NCI-H128 (cell line): ENCODE measurements at regions not wholly inside any gene's neighbourhood (a gene's known extent, or its start where the extent isn't known, plus 50 kb on each side); places are given as distances from the start of the nearest gene placed in this dataset.
"Not testable (repeated sequence)": the region's sequence is repeated elsewhere in the genome, so short reads cannot be mapped to it uniquely, and the experiment has no call there.

Source experiments
- DNase-seq: peaks from one replicate; lab custom pipeline; 2025; ENCODE audit not compliant: unreplicated experiment; lab: John Stamatoyannopoulos, UW

- no peak for DNase-seq
These were observed 494.3 kb downstream of the STK39 start for GRCh38 chr2:167753142-167753541.

DNA sequence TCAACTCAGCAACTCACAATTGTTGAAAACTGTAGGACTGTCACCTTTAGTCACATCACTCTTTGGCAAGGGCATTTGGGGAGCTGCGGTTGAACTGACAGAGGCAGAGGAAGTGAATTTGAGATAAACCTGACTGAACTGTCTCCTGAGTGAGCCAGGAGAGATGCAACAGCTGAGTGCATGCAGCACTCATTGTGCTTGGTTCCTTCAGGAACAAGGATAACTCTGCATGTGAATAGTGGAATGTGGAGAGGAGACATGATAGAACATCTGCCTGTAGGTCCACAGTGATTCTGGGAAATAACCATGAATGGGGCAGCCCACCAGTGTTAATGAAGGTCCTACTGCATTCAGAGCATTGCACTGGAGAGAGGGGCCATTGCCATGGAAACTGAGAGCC lies 494.7 kb downstream of the STK39 start:
- DNase-seq = no peak

- DNase-seq = no peak
These were observed 496.7 kb downstream of the STK39 start for GRCh38 chr2:167750675-167751074.

GRCh38 chr2:167749660-167750059 lies 497.7 kb downstream of the STK39 start:
- DNase-seq = no peak

GRCh38 chr2:167749016-167749415 lies 498.4 kb downstream of the STK39 start:
- DNase-seq = no peak

DNA sequence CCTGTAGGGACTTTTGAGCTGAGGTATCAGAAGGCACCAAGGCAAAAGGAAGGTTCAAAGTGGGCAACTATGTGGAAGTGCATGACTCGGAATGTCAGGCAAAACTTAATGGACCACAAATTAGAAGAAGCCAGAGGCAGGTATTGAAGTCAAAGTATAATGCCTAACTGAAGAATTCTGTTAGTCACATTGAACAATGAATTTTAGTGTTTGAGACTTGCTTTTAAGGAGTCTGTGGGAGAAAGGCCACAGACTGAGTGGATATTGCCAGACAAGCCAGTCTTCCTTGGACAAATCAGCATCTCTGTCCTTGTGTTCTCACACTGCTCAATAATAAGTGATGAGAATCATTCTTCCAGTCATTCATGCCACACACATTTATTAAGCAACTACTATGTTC lies 498.9 kb downstream of the STK39 start:
- DNase-seq = no peak

GRCh38 chr2:167745667-167746066 lies 501.7 kb downstream of the STK39 start:
- DNase-seq = no peak

DNA sequence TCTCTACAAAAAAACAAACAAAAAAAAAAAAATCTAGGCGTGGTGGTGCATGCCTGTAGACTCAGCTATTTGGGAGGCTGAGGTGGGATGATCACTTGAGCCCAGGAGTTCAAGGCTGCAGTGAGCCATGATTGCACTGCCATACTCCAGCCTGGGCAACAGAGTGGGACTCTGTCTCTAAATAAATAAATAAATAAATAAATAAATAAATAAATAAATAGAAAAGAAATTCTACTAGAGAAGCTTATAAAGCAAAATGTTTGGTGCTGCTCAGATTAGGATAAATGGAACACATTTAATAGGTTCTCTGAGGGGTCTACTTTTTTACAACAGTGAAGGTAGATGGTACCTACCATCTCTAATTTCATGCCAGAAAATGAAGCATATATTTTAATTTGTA lies 507.5 kb downstream of the STK39 start:
- DNase-seq = not testable (repeated sequence)

- DNase-seq = no peak
These were observed 513.6 kb downstream of the STK39 start for GRCh38 chr2:167733747-167734146.

DNA sequence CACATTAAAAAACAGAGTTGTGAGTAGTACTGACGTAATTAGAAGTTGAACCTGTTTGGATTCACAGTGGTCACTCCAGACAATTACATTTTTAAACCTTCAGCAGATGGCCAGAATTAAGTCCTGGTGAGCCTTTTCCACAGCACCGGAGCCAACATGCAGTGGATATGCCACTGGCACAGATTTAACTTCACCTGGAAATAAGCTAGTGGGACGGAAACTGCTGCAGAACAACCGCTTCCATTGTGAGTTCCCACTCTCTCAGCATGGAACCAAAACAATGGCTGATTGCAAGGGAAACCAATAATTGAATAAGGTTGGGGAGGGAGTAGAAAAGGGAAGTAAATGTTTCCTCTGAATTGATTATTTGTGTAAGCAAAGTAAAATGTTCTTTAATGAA lies 515.1 kb downstream of the STK39 start:
- no peak for DNase-seq

GRCh38 chr2:167729911-167730310 lies 517.5 kb downstream of the STK39 start:
- DNase-seq = no peak

DNA sequence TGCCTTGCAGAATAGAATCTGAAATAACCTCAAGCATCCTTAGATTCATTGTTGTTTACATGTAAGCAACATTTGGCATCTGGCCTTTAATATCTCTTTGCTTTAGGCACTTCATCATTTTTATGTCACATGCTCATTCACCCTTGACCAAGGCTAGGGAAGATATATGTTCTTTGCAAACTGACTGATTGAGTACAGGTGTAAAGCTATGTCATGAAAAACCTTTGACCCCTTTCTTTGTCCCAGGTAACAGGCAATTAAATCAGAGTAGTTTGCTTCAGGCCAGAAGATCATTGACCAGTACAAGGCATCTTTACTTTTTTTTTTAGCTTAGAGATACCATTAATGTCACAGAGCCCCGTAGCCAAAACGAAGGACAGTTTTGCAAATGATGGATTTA lies 520.6 kb downstream of the STK39 start:
- DNase-seq = no peak

DNA sequence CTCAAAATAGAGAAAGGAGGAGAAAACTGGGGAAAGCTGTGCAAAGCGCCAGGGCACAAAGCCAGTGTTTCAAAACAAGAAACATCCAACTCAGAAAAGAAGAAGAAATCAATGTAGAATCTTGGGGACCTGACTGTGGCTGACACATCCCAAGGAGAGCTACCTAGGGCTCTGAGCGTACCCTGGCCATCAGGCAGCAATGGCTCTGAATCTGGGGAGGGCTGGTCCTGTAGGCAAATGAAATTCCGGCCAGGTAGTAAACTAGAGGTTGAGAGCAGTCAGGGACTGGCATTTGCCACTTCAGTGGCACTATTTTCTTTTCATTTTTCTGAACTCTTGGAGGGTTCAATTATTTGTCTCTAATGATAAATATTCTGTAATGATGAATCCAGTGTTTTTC lies 525.8 kb downstream of the STK39 start:
- DNase-seq = no peak

GRCh38 chr2:167719410-167719809 lies 528.0 kb downstream of the STK39 start:
- DNase-seq = no peak

DNA sequence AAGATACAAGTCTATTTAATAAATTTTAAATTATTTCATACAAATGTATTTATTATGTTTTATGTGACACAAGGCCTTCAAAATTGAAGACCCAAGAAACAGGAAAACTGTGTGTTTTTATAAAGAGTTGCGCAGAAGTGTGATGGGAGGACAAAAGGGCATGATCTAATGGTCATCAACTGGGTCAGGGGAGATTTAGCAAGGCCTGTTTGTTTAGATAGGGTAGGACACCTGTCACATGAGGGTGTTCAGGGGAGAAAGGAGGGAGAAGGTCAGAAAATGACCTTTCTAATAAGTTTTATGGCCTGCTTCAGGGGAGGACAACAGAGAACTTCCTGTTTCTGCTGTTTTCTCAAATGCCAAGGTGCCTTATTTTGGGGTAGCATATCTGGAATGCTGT lies 528.8 kb downstream of the STK39 start:
- no peak for DNase-seq

- no peak for DNase-seq
These were observed 531.5 kb downstream of the STK39 start for GRCh38 chr2:167715932-167716331.

- not testable (repeated sequence) for DNase-seq
These were observed 531.9 kb downstream of the STK39 start for GRCh38 chr2:167715498-167715897.

DNA sequence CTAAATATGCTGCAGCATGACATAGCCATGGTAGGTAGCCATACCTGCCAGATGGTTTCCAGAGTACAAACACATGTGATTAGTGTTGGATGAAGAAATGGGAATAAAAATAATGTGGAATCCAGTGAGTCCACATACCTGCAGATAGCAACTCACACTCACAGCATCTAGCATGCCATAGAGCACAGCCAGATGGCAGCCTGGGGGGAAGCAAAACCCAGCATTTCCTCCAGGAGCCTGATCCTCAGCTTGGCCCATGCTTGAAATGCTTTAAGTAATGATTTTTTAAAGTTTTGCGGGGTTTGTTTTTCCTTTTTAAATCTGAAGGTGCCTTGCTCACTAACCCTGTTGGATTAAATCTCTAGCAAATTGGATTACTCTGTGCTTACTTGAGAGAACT lies 535.1 kb downstream of the STK39 start:
- no peak for DNase-seq

- DNase-seq = no peak
These were observed 538.4 kb downstream of the STK39 start for GRCh38 chr2:167708998-167709397.

- DNase-seq = no peak
These were observed 540.6 kb downstream of the STK39 start for GRCh38 chr2:167706800-167707199.

DNA sequence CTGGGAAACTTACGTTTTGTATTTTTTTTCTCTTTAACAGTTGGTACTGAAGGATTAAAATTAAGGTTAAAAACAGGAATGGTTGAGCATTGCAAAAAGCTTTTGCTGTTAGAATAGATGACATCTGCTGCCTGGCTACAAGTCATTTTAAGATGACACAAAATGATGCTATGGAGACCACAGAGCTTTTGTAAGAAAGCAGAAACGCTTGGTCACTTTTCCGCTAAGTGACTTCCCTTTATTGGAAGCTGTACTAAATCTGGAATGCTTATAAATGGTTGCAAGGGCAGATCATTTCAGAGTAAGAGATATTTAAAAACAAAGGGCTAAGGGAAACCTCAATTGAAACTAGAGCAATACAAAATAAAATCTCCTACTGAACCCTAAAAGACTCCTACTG lies 544.0 kb downstream of the STK39 start:
- DNase-seq = no peak

DNA sequence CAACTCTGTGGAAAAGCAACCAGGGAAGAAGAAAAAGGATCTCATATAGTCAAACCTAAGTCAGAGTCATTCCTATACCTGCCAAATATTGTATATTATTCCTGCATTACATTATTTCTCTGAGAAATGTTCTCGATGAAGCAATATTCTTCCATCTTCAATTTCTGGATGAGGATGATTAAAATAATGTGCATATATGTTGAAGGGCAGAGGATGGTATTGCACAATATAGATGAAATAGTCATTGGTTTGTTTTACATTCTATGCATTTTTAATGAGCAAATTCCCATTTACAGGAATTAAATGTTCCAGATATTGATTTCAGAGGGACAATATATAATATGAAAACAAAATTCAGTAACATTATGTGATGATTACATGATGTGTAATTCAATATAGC lies 545.2 kb downstream of the STK39 start:
- no peak for DNase-seq

GRCh38 chr2:167701651-167702050 lies 545.7 kb downstream of the STK39 start:
- no peak for DNase-seq

GRCh38 chr2:167697948-167698347 lies 549.4 kb downstream of the STK39 start:
- DNase-seq = no peak
